Epidermal melanocyte (primary cell): ENCODE measurements at regions not wholly inside any gene's neighbourhood (a gene's known extent, or its start where the extent isn't known, plus 50 kb on each side); places are given as distances from the start of the nearest gene placed in this dataset.

Experiments
- DNase-seq: peaks from one replicate; pipeline ENCODE4 v3.0.0; 2011; ENCODE audit warnings: low spot score; ENCODE audit not compliant: insufficient read length

- DNase-seq: no peak
These were observed 63.4 kb upstream of the SPTBN1 start for GRCh38 chr2:54392555-54393324.

DNA sequence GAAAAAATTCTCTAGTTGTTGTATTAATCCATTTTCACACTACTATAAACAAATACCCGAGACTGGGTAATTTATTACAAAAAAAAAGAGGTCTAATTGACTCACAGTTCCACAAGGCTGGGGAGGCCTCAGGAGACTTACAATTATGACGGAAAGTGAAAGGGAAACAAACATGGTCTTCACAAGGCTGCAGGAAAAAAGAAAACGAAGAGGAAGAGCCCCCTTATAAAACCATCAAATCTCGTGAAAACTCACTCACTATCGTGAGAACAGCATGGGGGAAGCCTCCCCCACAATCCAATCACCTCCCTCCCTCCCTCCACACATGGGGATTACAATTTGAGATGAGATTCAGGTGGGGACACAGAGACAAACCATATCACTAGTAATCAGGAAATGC, 61.7 kb upstream of the SPTBN1 start:
- no peak for DNase-seq

DNA sequence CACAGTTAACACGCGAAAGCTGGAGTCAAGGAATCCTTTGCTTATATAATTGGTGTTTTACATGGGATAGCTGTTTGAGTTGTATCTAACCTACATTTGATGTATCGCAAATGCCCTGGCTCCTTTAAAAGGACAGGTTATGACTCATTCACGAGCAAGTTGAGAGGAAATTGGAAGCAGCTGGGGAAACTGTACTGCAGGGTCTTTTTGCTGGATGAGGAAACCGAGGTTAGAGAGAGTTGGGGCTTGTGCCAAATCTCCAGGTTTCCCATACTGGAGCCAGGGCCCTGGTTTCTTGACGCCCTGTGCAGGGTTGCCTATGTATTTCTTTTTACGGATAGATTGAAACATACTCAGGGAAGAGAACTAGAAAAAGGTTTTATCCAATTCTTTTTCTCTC, 60.0 kb upstream of the SPTBN1 start:
- no peak for DNase-seq

DNA sequence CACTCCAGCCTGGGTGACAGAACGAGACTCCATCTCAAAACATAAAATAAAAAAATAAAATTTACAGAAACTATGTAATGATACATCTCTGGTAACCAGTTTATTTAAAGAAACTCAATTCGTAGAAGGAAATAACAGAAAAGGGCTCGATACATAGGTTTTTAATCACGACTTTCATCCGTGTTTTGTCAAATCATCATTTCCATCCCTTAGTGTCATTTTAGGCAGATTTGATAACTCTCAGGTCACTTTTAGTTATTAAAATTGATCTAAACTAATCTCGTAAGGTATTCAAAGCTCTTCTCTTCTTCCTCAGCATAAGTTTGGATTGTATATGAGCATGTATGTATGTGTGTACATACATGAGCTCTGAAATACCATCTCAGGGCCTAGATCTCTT, 59.3 kb upstream of the SPTBN1 start:
- no peak for DNase-seq

GRCh38 chr2:54397426-54397825, 58.7 kb upstream of the SPTBN1 start:
- no peak for DNase-seq

GRCh38 chr2:54401554-54401953, 54.6 kb upstream of the SPTBN1 start:
- no peak for DNase-seq

- DNase-seq: no peak
These were observed 53.8 kb upstream of the SPTBN1 start for GRCh38 chr2:54402350-54402749.

DNA sequence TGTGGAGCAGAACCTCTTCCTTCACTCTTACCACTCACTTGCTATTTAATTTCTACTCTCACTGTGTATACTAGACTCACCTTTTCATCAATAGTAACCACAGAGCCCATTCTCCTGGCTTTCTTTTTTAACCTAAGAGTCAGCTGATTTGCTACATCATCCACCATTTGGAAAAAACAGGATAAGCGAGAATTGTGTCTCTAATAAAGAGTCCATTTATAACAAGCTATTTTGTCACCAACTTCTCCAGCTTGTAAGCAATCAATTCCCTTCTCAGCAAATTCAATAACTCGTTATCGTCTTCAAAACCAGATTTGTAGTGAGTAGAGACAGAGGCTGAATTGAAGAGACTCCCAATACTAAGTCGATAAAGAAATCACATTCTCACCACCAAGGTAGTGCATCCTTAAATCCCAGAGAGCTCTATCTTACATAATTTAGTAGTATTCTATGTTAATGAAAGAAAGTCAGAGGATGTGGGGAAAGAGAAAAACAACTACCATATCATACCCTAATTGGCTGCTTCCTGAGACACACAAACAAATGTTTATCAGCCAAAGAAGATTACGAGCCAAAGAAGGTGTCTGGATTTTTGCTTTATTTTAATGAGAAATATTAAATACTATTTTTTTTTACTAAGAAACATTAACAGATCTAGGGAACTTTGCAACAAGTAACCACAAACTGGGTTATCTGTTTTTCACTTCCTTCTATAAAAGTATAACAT, 52.5 kb upstream of the SPTBN1 start:
- DNase-seq: no peak

DNA sequence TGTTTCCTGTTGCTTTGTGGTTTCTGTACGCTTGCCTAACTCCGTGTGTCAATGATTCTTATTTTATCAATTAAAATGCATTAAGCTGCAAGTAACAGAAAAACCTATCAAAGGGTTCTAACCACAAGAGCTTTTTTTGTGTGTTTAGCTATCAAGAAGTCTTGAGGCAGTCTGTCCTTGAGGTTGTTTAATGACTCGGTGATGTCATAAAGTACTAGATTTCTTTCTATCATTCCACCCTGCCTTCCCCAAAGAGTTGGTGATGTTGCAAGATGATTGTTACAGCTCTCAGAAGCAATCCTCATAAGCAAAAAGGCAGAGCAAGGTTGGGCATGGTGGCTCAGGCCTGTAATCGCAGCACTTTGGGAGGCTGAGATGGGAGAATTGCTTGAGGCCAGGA, 51.9 kb upstream of the SPTBN1 start:
- no peak for DNase-seq

DNA sequence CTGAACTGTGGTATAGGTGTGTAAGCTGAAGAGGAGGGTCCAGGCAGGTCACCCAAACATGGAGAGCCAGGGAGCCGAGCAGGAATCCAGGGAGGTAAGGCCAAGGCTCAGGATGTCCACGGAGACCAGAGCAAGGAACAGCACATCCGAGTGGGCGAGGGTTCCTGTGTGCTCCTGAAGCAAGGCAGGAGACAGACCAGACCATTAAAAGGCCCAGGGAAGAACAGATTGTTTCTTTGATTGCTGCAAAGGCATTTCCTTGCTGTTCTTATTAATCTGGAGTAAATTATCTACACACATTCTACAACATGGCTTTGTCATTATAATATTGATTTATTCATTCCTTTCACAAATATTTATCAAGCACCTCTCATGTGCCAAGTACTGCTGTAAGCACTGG, 50.1 kb upstream of the SPTBN1 start:
- DNase-seq: no peak
